NCI-H526 (cell line): ENCODE measurements at regions not wholly inside any gene's neighbourhood (a gene's known extent, or its start where the extent isn't known, plus 50 kb on each side); places are given as distances from the start of the nearest gene placed in this dataset.
"Not testable (repeated sequence)": the region's sequence is repeated elsewhere in the genome, so short reads cannot be mapped to it uniquely, and the experiment has no call there.

Source experiments
- DNase-seq, 2 experiments: peaks; one replicate each; lab custom pipeline; 2025; lab: John Stamatoyannopoulos, UW

- DNase-seq: no peak
Observed at GRCh38 chr1:60664086-60664625, 418.2 kb upstream of the NFIA start.

GRCh38 chr1:60662486-60663044 lies 419.8 kb upstream of the NFIA start:
- DNase-seq: no peak

- DNase-seq: peak; percentile 6 to 35
Observed at GRCh38 chr1:60657926-60658325, 424.4 kb upstream of the NFIA start.

GRCh38 chr1:60655679-60656355 lies 426.5 kb upstream of the NFIA start:
- peak in 1 of 2 experiments; percentile 7 for DNase-seq

- DNase-seq: not testable (repeated sequence)
Observed at GRCh38 chr1:60640033-60640551, 442.3 kb upstream of the NFIA start.

GRCh38 chr1:60639287-60639686 lies 443.1 kb upstream of the NFIA start:
- no peak for DNase-seq

- DNase-seq: no peak
Observed at GRCh38 chr1:60637651-60638050, 444.7 kb upstream of the NFIA start.

- DNase-seq: no peak
Observed at GRCh38 chr1:60636946-60637345, 445.4 kb upstream of the NFIA start.

GRCh38 chr1:60634106-60634505 lies 448.3 kb upstream of the NFIA start:
- no peak for DNase-seq

- no peak for DNase-seq
Observed at GRCh38 chr1:60622486-60622885, 459.9 kb upstream of the NFIA start.

GRCh38 chr1:60621368-60621851 lies 461.0 kb upstream of the NFIA start:
- DNase-seq: peak; percentile 84 to 88

GRCh38 chr1:60620087-60620486 lies 462.3 kb upstream of the NFIA start:
- no peak for DNase-seq

GRCh38 chr1:60619581-60619980 lies 462.8 kb upstream of the NFIA start:
- DNase-seq: no peak

GRCh38 chr1:60615666-60616065 lies 466.7 kb upstream of the NFIA start:
- DNase-seq: no peak

- DNase-seq: no peak
Observed at GRCh38 chr1:60612790-60613189, 469.6 kb upstream of the NFIA start.

GRCh38 chr1:60606921-60607320 lies 475.4 kb upstream of the NFIA start:
- not testable (repeated sequence) for DNase-seq

GRCh38 chr1:60600532-60600931 lies 481.8 kb upstream of the NFIA start:
- DNase-seq: no peak

- DNase-seq: no peak
Observed at GRCh38 chr1:60599574-60599973, 482.8 kb upstream of the NFIA start.

- no peak for DNase-seq
Observed at GRCh38 chr1:60598041-60598910, 484.1 kb upstream of the NFIA start.

GRCh38 chr1:60596791-60597750 lies 485.3 kb upstream of the NFIA start:
- no peak for DNase-seq

- DNase-seq: no peak
Observed at GRCh38 chr1:60591583-60591982, 490.8 kb upstream of the NFIA start.
